GM12878 (cell line): ENCODE measurements at regions not wholly inside any gene's neighbourhood (a gene's known extent, or its start where the extent isn't known, plus 50 kb on each side); places are given as distances from the start of the nearest gene placed in this dataset.

Experiments used
- ATAC-seq: fragments of 200-7000 bp; cut with Tn5 transposase; 3 replicates; pipeline ENCODE4 v1.9.1; 2020; ENCODE audit warnings: mild to moderate bottlenecking, moderate library complexity
- BruUV-seq: library from RNA; stranded (reverse); fragments of 400-500 nt; replicated peaks from 2 replicates; lab custom pipeline; 2021; lab: Mats Ljungman, UMichigan
- CTCF ChIA-PET: fragments of 300-600 bp; sonication (Branson Sonifier 250); formaldehyde crosslinking; extraction: SDS; loops from one replicate; lab custom pipeline; 2021; ENCODE audit warnings: inconsistent platforms; lab: Yijun Ruan, JAX
- POLR2A ChIA-PET: fragments of 350-600 bp; formaldehyde crosslinking; extraction: SDS; loops from one replicate; lab custom pipeline; 2021; ENCODE audit warnings: inconsistent platforms; lab: Charles Lee
- RAD21 ChIA-PET: fragments of 300-600 bp; sonication (Branson Sonifier 250); formaldehyde crosslinking; loops from one replicate; lab custom pipeline; 2023; ENCODE audit warnings: antibody characterized with exemption; ENCODE audit not compliant: unreplicated experiment; lab: Charles Lee
- SMC1A ChIA-PET: fragments of 300-600 bp; sonication (Branson Sonifier 250); formaldehyde crosslinking; loops from one replicate; lab custom pipeline; 2023; ENCODE audit not compliant: unreplicated experiment, uncharacterized antibody; lab: Charles Lee
- DNase-seq: peaks from one replicate; pipeline ENCODE4 v3.0.0-alpha.2; 2011; ENCODE audit warnings: low read depth, low spot score
- FAIRE-seq: peaks from 3 replicates; lab custom pipeline; 2011; peaks lifted over from hg19 to GRCh38; lab: Jason Lieb, UNC
- H2AFZ ChIP-seq: 2 replicates; pipeline ENCODE4 v1.6.0; 2011; ENCODE audit warnings: low read depth, low read length, control low read depth; ENCODE audit not compliant: control insufficient read depth
- H3K27ac ChIP-seq: 2 replicates; pipeline ENCODE4 v1.5.1; 2011; ENCODE audit warnings: control low read depth; ENCODE audit not compliant: control insufficient read depth, insufficient read depth
- H3K27me3 ChIP-seq, 2 experiments: replicated peaks in 1 of 2; 2 replicates each; pipeline versions ENCODE4 v1.6.0 to v1.6.1; 2011; ENCODE audit warnings: low read length in 1 of 2; ENCODE audit not compliant: control insufficient read depth in 2 of 2, insufficient read depth in 2 of 2
- H3K36me3 ChIP-seq, 2 experiments: 2 replicates each; pipeline ENCODE4 v1.5.1; 2011; ENCODE audit warnings: low read length in 1 of 2; ENCODE audit not compliant: control insufficient read depth in 2 of 2, insufficient read depth in 2 of 2
- H3K4me1 ChIP-seq: 2 replicates; pipeline ENCODE4 v1.6.1; 2011; ENCODE audit warnings: mild to moderate bottlenecking, low read length, moderate library complexity, mixed read lengths; ENCODE audit not compliant: control insufficient read depth, insufficient read depth
- H3K4me2 ChIP-seq: 2 replicates; pipeline ENCODE4 v1.6.0; 2011; ENCODE audit warnings: control low read depth; ENCODE audit not compliant: control insufficient read depth, insufficient read depth
- H3K4me3 ChIP-seq: fragments of 200-600 bp; sonication (generic); 2 replicates; pipeline ENCODE4 v1.5.1; 2016
- H3K79me2 ChIP-seq: 2 replicates; pipeline ENCODE4 v1.6.0; 2011; ENCODE audit warnings: low read length; ENCODE audit not compliant: control insufficient read depth, insufficient read depth
- H3K9ac ChIP-seq: 2 replicates; pipeline ENCODE4 v1.8.0; 2011; ENCODE audit warnings: low read length, control low read depth, mixed read lengths; ENCODE audit not compliant: control insufficient read depth, insufficient read depth
- H3K9me3 ChIP-seq: replicated peaks from 3 replicates; pipeline ENCODE4 v1.5.1; 2011; ENCODE audit warnings: mild to moderate bottlenecking, low read length; ENCODE audit not compliant: control insufficient read depth, insufficient read depth
- H4K20me1 ChIP-seq: 2 replicates; pipeline ENCODE4 v1.6.0; 2011; ENCODE audit not compliant: control insufficient read depth, insufficient read depth
- BCL11A ChIP-seq: IDR thresholded peaks from 2 replicates; pipeline ENCODE4 v1.6.1; 2011; ENCODE audit warnings: low read depth, low read length
- CBX3 ChIP-seq: fragments of 200-600 bp; sonication (generic); IDR thresholded peaks from 2 replicates; pipeline ENCODE4 v1.6.1; 2016; ENCODE audit warnings: low read depth, borderline replicate concordance
- KAT2A ChIP-seq: conservative IDR thresholded peaks from 2 replicates; pipeline ENCODE4 v1.6.1; 2011; ENCODE audit warnings: low read depth, low read length; ENCODE audit not compliant: control insufficient read depth
- KDM1A ChIP-seq: fragments of 200-600 bp; sonication (generic); IDR thresholded peaks from 2 replicates; pipeline ENCODE4 v1.6.1; 2016; ENCODE audit warnings: borderline replicate concordance
- MTA2 ChIP-seq: fragments of 450-650 bp; IDR thresholded peaks from 2 replicates; pipeline ENCODE4 v1.6.1; 2016; ENCODE audit warnings: low read depth, mild to moderate bottlenecking, moderate library complexity
- MTA3 ChIP-seq: IDR thresholded peaks from 2 replicates; pipeline ENCODE4 v1.6.1; 2012; ENCODE audit warnings: low read length, inconsistent platforms, borderline replicate concordance
- NBN ChIP-seq: fragments of 450-650 bp; IDR thresholded peaks from 2 replicates; pipeline ENCODE4 v1.6.1; 2016
- NKRF ChIP-seq: fragments of 450-650 bp; conservative IDR thresholded peaks from 2 replicates; pipeline ENCODE4 v1.6.1; 2017; ENCODE audit warnings: mild to moderate bottlenecking, moderate library complexity
- NR2C1 ChIP-seq: fragments of 450-650 bp; IDR thresholded peaks from 2 replicates; pipeline ENCODE4 v1.6.1; 2017; ENCODE audit warnings: antibody characterized with exemption, mild to moderate bottlenecking, moderate library complexity
- NR2F1 ChIP-seq: fragments of 450-650 bp; conservative IDR thresholded peaks from 2 replicates; pipeline ENCODE4 v1.6.1; 2017; ENCODE audit warnings: mild to moderate bottlenecking
- POLR2A ChIP-seq: IDR thresholded peaks from 2 replicates; pipeline ENCODE4 v1.6.1; 2011; ENCODE audit warnings: low read depth, mild to moderate bottlenecking, low read length
- POLR2AphosphoS2 ChIP-seq: IDR thresholded peaks from 2 replicates; pipeline ENCODE4 v1.6.1; 2011; ENCODE audit warnings: low read depth, mild to moderate bottlenecking, low read length, improper control_type of control experiment, moderate library complexity
- RAD51 ChIP-seq: fragments of 450-650 bp; IDR thresholded peaks from 2 replicates; pipeline ENCODE4 v1.6.1; 2016; ENCODE audit warnings: moderate library complexity, mild to moderate bottlenecking, inconsistent platforms
- RELB ChIP-seq: fragments of 450-650 bp; IDR thresholded peaks from 2 replicates; pipeline ENCODE4 v1.6.1; 2017; ENCODE audit warnings: low read depth, mild to moderate bottlenecking, moderate library complexity
- SIX5 ChIP-seq: IDR thresholded peaks from 2 replicates; pipeline ENCODE4 v1.6.1; 2011; ENCODE audit warnings: mild to moderate bottlenecking, low read depth, low read length, moderate library complexity; ENCODE audit not compliant: severe bottlenecking
- SMC3 ChIP-seq: IDR thresholded peaks from 2 replicates; pipeline ENCODE4 v1.6.1; 2011; ENCODE audit warnings: low read length, improper control_type of control experiment, borderline replicate concordance
- STAT1 ChIP-seq: fragments of 450-650 bp; conservative IDR thresholded peaks from 2 replicates; pipeline ENCODE4 v1.6.1; 2014; ENCODE audit warnings: antibody characterized with exemption, mild to moderate bottlenecking
- YY1 ChIP-seq: IDR thresholded peaks from 2 replicates; pipeline ENCODE4 v1.6.1; 2011; ENCODE audit warnings: low read depth, mild to moderate bottlenecking, low read length
- ZNF274 ChIP-seq: IDR thresholded peaks from one replicate; pipeline ENCODE4 v1.8.0; 2011; ENCODE audit not compliant: insufficient read length, insufficient read depth
- WGBS: methylation state at CpG from one replicate; pipeline ENCODE4 v1.1.6; 2016; ENCODE audit warnings: low lambda C conversion rate; ENCODE audit not compliant: insufficient replicate concordance, insufficient coverage; ENCODE audit errors: missing lambda C conversion rate; 5-methylcytosine and 5-hydroxymethylcytosine counted together
- in situ Hi-C: fragments of 300-500 bp; cut with MboI; formaldehyde crosslinking; loops from 9 replicates; pipeline ENCODE4 v1.14.3; 2018; ENCODE audit warnings: mixed read lengths
- intact Hi-C: fragments of 100-400 bp; cut with micrococcal nuclease; formaldehyde crosslinking; loops from one replicate; pipeline ENCODE4 v1.14.2; 2022; ENCODE audit not compliant: unreplicated experiment

GRCh38 chr3:116842254-116842957 lies 132.8 kb downstream of the TUSC7 start:
- TF ChIP-seq SMC3, result no peak
- TF ChIP-seq RELB, result no peak
- TF ChIP-seq ZNF274, result no peak
- TF ChIP-seq KDM1A, result no peak
- TF ChIP-seq CBX3, result no peak
- TF ChIP-seq KAT2A, result no peak
- TF ChIP-seq STAT1, result no peak
- no peak for TF ChIP-seq BCL11A
- TF ChIP-seq POLR2A, result no peak
- TF ChIP-seq NKRF, result no peak
- TF ChIP-seq POLR2AphosphoS2, result no peak
- no peak for TF ChIP-seq MTA2
- no peak for TF ChIP-seq SIX5
- no peak for TF ChIP-seq RAD51
- TF ChIP-seq MTA3, result no peak
- no peak for TF ChIP-seq NR2C1
- TF ChIP-seq YY1, result no peak
- TF ChIP-seq NBN, result no peak
- no peak for TF ChIP-seq NR2F1
- Histone ChIP-seq H3K4me2 (no peak overlapping the region), H2AFZ (no peak overlapping the region), H3K36me3 (no peaks in the 10 kb centered on the region), H3K9ac (no peak overlapping the region), H4K20me1 (no peaks in the 10 kb centered on the region), H3K9me3 (no peaks in the 10 kb centered on the region), H3K4me3 (no peak overlapping the region), H3K27me3 (no peaks in the 10 kb centered on the region), H3K27ac (no peak overlapping the region), H3K79me2 (no peaks in the 10 kb centered on the region), H3K4me1 (no peaks in the 10 kb centered on the region)
- 0% methylated on average over 2 of the region's 2 CpGs for WGBS
- ChIA-PET SMC1A (no interaction called here), POLR2A (no interaction called here), CTCF (no interaction called here), RAD21 (interaction anchor here (1.0 kb wide), 1 partner anchor 72 kb away, joined by 3 read pairs; no protein-coding TSS in a partner anchor)
- intact Hi-C loops (no loop called here), in situ Hi-C loops (no loop called here)
- FAIRE-seq, result no peak
- BruUV-seq, result no TSS peak
- ATAC-seq, result no peak
- no peak for DNase-seq
